ENCODE measurements at regions not wholly inside any gene's neighbourhood (a gene's known extent, or its start where the extent isn't known, plus 50 kb on each side); places are given as distances from the start of the nearest gene placed in this dataset.

DNA sequence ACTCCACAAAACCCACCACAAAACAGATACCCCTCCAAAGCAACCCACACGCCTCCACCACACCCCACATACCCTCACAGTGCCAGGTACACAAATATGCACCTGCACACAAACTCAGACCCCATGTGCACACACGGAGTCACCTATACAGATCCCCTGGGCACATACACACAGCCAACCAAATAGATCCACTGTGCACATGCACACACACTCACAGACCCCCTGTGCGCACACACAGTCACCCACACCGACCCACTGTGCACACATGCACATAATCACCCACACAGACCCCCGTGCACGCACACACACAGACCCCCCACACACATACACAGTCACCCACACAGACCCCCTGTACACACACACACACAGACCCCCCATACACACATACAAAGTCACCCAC lies 107.8 kb downstream of the HSPH1 start:
- TF ChIP-seq NFIC (IDR thresholded peaks at IDR 0.05): no peak
- no peak for TF ChIP-seq RAD21 (IDR thresholded peaks at IDR 0.05; ENCODE audit: low read depth)
- no peak for TF ChIP-seq CEBPB (IDR thresholded peaks at IDR 0.05)
- no peak for TF ChIP-seq CREB1 (IDR thresholded peaks at IDR 0.05; ENCODE audit: low read depth)
- TF ChIP-seq TEAD4 (IDR thresholded peaks at IDR 0.05): no peak
- TF ChIP-seq REST (IDR thresholded peaks at IDR 0.05; ENCODE audit: low read depth): no peak
- TF ChIP-seq, protein P1, sequence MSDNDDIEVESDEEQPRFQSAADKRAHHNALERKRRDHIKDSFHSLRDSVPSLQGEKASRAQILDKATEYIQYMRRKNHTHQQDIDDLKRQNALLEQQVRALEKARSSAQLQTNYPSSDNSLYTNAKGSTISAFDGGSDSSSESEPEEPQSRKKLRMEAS (IDR thresholded peaks at IDR 0.05): no peak
- TF ChIP-seq YY1 (IDR thresholded peaks at IDR 0.05; ENCODE audit: low read depth): no peak
- TF ChIP-seq EP300 (IDR thresholded peaks at IDR 0.05; ENCODE audit: borderline replicate concordance): no peak
- TF ChIP-seq TAF1 (IDR thresholded peaks at IDR 0.05; ENCODE audit: low read depth): no peak
- no peak for TF ChIP-seq ZBTB7A (IDR thresholded peaks at IDR 0.05; ENCODE audit: low read depth)
- TF ChIP-seq EGR1 (IDR thresholded peaks at IDR 0.05): no peak
- TF ChIP-seq, protein P2, sequence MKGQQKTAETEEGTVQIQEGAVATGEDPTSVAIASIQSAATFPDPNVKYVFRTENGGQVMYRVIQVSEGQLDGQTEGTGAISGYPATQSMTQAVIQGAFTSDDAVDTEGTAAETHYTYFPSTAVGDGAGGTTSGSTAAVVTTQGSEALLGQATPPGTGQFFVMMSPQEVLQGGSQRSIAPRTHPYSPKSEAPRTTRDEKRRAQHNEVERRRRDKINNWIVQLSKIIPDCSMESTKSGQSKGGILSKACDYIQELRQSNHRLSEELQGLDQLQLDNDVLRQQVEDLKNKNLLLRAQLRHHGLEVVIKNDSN (IDR thresholded peaks at IDR 0.05): no peak
